Upper lobe of left lung (tissue), 4 donors: ENCODE measurements at regions not wholly inside any gene's neighbourhood (a gene's known extent, or its start where the extent isn't known, plus 50 kb on each side); places are given as distances from the start of the nearest gene placed in this dataset.

Experiments
- EP300 ChIP-seq, 4 donors: sonication (generic); formaldehyde crosslinking; IDR thresholded peaks; one replicate each; pipeline ENCODE4 v1.5.1; 2017; ENCODE audit warnings: antibody characterized with exemption in 4 of 4, control low read depth in 2 of 4
- POLR2A ChIP-seq, 4 donors: fragments of 450-650 bp; IDR thresholded peaks; one replicate each; pipeline ENCODE4 v1.5.1; 2016 to 2017; ENCODE audit warnings: antibody characterized with exemption in 4 of 4, mild to moderate bottlenecking in 2 of 4
- POLR2AphosphoS5 ChIP-seq, 2 donors: sonication (generic); formaldehyde crosslinking; IDR thresholded peaks; one replicate each; pipeline ENCODE4 v1.5.1; 2017; ENCODE audit warnings: antibody characterized with exemption in 2 of 2
- TF ChIP-seq, protein P1 (sequence below), 6 experiments: fragments of 450-650 bp in 4 of 6; fragments of 200-600 bp in 2 of 6; sonication (generic) in 2 of 6; IDR thresholded peaks; one replicate each; pipeline ENCODE4 v1.5.1; 2016 to 2019; ENCODE audit warnings: antibody characterized with exemption in 6 of 6

DNA sequence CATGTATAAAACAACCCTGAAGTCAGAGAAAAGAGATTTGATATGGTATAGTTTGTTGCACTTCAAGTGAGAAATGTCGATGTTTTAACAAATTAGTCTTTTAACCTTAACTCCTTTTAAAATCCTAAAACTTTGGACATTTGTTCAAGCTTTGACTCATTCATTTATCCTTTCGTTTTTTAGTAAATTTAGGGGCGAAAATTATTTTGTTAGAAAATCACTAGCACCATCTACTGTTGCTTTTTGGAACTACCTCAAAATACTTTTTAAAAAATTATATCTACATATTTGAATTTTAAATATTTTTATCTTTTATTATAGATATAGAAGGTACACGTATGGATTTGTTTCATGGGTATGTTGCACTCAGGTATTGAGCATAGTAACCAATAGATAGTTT lies 165.1 kb upstream of the POF1B start:
- TF ChIP-seq EP300 (IDR thresholded peaks at IDR 0.05) (no peak), POLR2A (IDR thresholded peaks at IDR 0.05) (no peak), POLR2AphosphoS5 (IDR thresholded peaks at IDR 0.05) (no peak)
- TF ChIP-seq, protein P1, sequence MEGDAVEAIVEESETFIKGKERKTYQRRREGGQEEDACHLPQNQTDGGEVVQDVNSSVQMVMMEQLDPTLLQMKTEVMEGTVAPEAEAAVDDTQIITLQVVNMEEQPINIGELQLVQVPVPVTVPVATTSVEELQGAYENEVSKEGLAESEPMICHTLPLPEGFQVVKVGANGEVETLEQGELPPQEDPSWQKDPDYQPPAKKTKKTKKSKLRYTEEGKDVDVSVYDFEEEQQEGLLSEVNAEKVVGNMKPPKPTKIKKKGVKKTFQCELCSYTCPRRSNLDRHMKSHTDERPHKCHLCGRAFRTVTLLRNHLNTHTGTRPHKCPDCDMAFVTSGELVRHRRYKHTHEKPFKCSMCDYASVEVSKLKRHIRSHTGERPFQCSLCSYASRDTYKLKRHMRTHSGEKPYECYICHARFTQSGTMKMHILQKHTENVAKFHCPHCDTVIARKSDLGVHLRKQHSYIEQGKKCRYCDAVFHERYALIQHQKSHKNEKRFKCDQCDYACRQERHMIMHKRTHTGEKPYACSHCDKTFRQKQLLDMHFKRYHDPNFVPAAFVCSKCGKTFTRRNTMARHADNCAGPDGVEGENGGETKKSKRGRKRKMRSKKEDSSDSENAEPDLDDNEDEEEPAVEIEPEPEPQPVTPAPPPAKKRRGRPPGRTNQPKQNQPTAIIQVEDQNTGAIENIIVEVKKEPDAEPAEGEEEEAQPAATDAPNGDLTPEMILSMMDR (IDR thresholded peaks at IDR 0.05) = peak in 2 of 6 experiments; percentile 20 to 28
